H1 (cell line): ENCODE measurements at regions not wholly inside any gene's neighbourhood (a gene's known extent, or its start where the extent isn't known, plus 50 kb on each side); places are given as distances from the start of the nearest gene placed in this dataset.

Experiments
- BACH1 ChIP-seq: IDR thresholded peaks from 2 replicates; pipeline ENCODE4 v1.6.1; 2012; ENCODE audit warnings: low read length, improper control_type of control experiment
- PHF8 ChIP-seq: fragments of 200-600 bp; sonication (generic); conservative IDR thresholded peaks from 2 replicates; pipeline ENCODE4 v1.7.1; 2012; ENCODE audit warnings: low read depth, mild to moderate bottlenecking, inconsistent platforms, low read length, moderate library complexity

- TF ChIP-seq PHF8 (no peak), BACH1 (no peak)
These were observed 402.4 kb upstream of the PROX1 start (continued) for GRCh38 chr1:213585402-213585801.
